H7 (cell line): ENCODE measurements at regions not wholly inside any gene's neighbourhood (a gene's known extent, or its start where the extent isn't known, plus 50 kb on each side); places are given as distances from the start of the nearest gene placed in this dataset.
"Not testable (repeated sequence)": the region's sequence is repeated elsewhere in the genome, so short reads cannot be mapped to it uniquely, and the experiment has no call there.

ENCODE experiments used
- DNase-seq: peaks from one replicate; pipeline ENCODE4 v3.0.0; 2012
- H3K27me3 ChIP-seq: 2 replicates; pipeline ENCODE4 v1.6.0; 2011; ENCODE audit warnings: mild to moderate bottlenecking, low read length; ENCODE audit not compliant: control insufficient read depth, insufficient read depth
- H3K36me3 ChIP-seq: replicated peaks from 2 replicates; pipeline ENCODE4 v1.5.1; 2011; ENCODE audit warnings: low read length; ENCODE audit not compliant: control insufficient read depth, insufficient read depth
- H3K4me3 ChIP-seq: 2 replicates; pipeline ENCODE4 v1.5.1; 2011; ENCODE audit warnings: low read depth, mild to moderate bottlenecking, control low read depth, low read length, moderate library complexity; ENCODE audit not compliant: insufficient read depth

- Histone ChIP-seq H3K4me3 (no peak overlapping the region), H3K36me3 (no peaks in the 10 kb centered on the region), H3K27me3 (no peaks in the 10 kb centered on the region)
- no peak for DNase-seq
Observed at GRCh38 chr10:33067917-33068316, 109.9 kb upstream of the ITGB1 start.

- Histone ChIP-seq H3K36me3 (no peaks in the 10 kb centered on the region), H3K27me3 (no peaks in the 10 kb centered on the region), H3K4me3 (no peak overlapping the region)
- DNase-seq, result no peak
Observed at GRCh38 chr10:33067481-33067880, 109.5 kb upstream of the ITGB1 start.

GRCh38 chr10:33066558-33067236, 108.7 kb upstream of the ITGB1 start:
- no peaks in the 10 kb centered on the region for H3K36me3 ChIP-seq
- H3K27me3 ChIP-seq, result no peaks in the 10 kb centered on the region
- H3K4me3 ChIP-seq, result no peak overlapping the region
- no peak for DNase-seq

GRCh38 chr10:33065111-33065510, 107.1 kb upstream of the ITGB1 start:
- Histone ChIP-seq H3K27me3 (no peaks in the 10 kb centered on the region), H3K4me3 (no peak overlapping the region), H3K36me3 (no peaks in the 10 kb centered on the region)
- DNase-seq, result no peak

GRCh38 chr10:33064706-33065105, 106.7 kb upstream of the ITGB1 start:
- DNase-seq, result no peak
- Histone ChIP-seq H3K27me3 (no peaks in the 10 kb centered on the region), H3K36me3 (no peaks in the 10 kb centered on the region), H3K4me3 (no peak overlapping the region)

- no peak for DNase-seq
- Histone ChIP-seq H3K36me3 (no peaks in the 10 kb centered on the region), H3K4me3 (no peak overlapping the region), H3K27me3 (no peaks in the 10 kb centered on the region)
Observed at GRCh38 chr10:33057620-33058019, 99.6 kb upstream of the ITGB1 start.

- no peak overlapping the region for H3K4me3 ChIP-seq
- DNase-seq, result no peak
- no peaks in the 10 kb centered on the region for H3K27me3 ChIP-seq
- no peaks in the 10 kb centered on the region for H3K36me3 ChIP-seq
Observed at GRCh38 chr10:33056828-33057596, 99.0 kb upstream of the ITGB1 start.

GRCh38 chr10:33055625-33056024, 97.6 kb upstream of the ITGB1 start:
- Histone ChIP-seq H3K27me3 (no peaks in the 10 kb centered on the region), H3K36me3 (no peaks in the 10 kb centered on the region), H3K4me3 (no peak overlapping the region)
- no peak for DNase-seq

- Histone ChIP-seq H3K4me3 (no peak overlapping the region), H3K36me3 (no peaks in the 10 kb centered on the region), H3K27me3 (no peaks in the 10 kb centered on the region)
- DNase-seq, result no peak
Observed at GRCh38 chr10:33052915-33053810, 95.1 kb upstream of the ITGB1 start.

- H3K27me3 ChIP-seq, result no peaks in the 10 kb centered on the region
- no peak overlapping the region for H3K4me3 ChIP-seq
- no peaks in the 10 kb centered on the region for H3K36me3 ChIP-seq
- DNase-seq, result no peak
Observed at GRCh38 chr10:33052263-33052875, 94.3 kb upstream of the ITGB1 start.

- not testable (repeated sequence) for H3K27me3 ChIP-seq, H3K4me3 ChIP-seq, H3K36me3 ChIP-seq, DNase-seq
Observed at GRCh38 chr10:33049963-33050920, 92.2 kb upstream of the ITGB1 start.

- H3K36me3 ChIP-seq, result no peaks in the 10 kb centered on the region
- DNase-seq, result no peak
- no peak overlapping the region for H3K4me3 ChIP-seq
- H3K27me3 ChIP-seq, result no peaks in the 10 kb centered on the region
Observed at GRCh38 chr10:33048223-33048622, 90.2 kb upstream of the ITGB1 start.

- DNase-seq, result no peak
- Histone ChIP-seq H3K27me3 (no peaks in the 10 kb centered on the region), H3K36me3 (no peaks in the 10 kb centered on the region), H3K4me3 (no peak overlapping the region)
Observed at GRCh38 chr10:33047655-33048054, 89.6 kb upstream of the ITGB1 start.
